NCI-H146 (cell line): ENCODE measurements at regions not wholly inside any gene's neighbourhood (a gene's known extent, or its start where the extent isn't known, plus 50 kb on each side); places are given as distances from the start of the nearest gene placed in this dataset.

ENCODE experiments used
- DNase-seq: peaks from one replicate; lab custom pipeline; 2025; lab: John Stamatoyannopoulos, UW

GRCh38 chr4:179437962-179438361, 1995.7 kb upstream of the AGA start:
- no peak for DNase-seq

- DNase-seq, result no peak
Observed at GRCh38 chr4:179441596-179441995, 1999.4 kb upstream of the AGA start.

GRCh38 chr4:179447308-179447707, 2005.1 kb upstream of the AGA start:
- DNase-seq, result no peak

GRCh38 chr4:179465131-179465797, 2023.0 kb upstream of the AGA start:
- DNase-seq, result no peak

GRCh38 chr4:179467878-179468277, 2025.6 kb upstream of the AGA start:
- DNase-seq, result no peak

- DNase-seq, result no peak
Observed at GRCh38 chr4:179472164-179472563, 2029.9 kb upstream of the AGA start.

- no peak for DNase-seq
Observed at GRCh38 chr4:179478608-179479007, 2036.4 kb upstream of the AGA start.

GRCh38 chr4:179485781-179486180, 2043.5 kb upstream of the AGA start:
- no peak for DNase-seq

GRCh38 chr4:179486570-179487335, 2044.5 kb upstream of the AGA start:
- no peak for DNase-seq

GRCh38 chr4:179492260-179493080, 2050.2 kb upstream of the AGA start:
- no peak for DNase-seq

GRCh38 chr4:179503976-179504375, 2061.7 kb upstream of the AGA start:
- DNase-seq, result no peak

GRCh38 chr4:179509489-179509888, 2067.3 kb upstream of the AGA start:
- no peak for DNase-seq

GRCh38 chr4:179521952-179522351, 2079.7 kb upstream of the AGA start:
- no peak for DNase-seq

GRCh38 chr4:179530958-179531357, 2088.7 kb upstream of the AGA start:
- DNase-seq, result no peak

- no peak for DNase-seq
Observed at GRCh38 chr4:179536694-179537093, 2094.5 kb upstream of the AGA start.

- DNase-seq, result no peak
Observed at GRCh38 chr4:179539641-179540040, 2097.4 kb upstream of the AGA start.

GRCh38 chr4:179543771-179544170, 2101.5 kb upstream of the AGA start:
- DNase-seq, result no peak

GRCh38 chr4:179544496-179544895, 2102.3 kb upstream of the AGA start:
- DNase-seq, result no peak

GRCh38 chr4:179552131-179552530, 2109.9 kb upstream of the AGA start:
- DNase-seq, result no peak

GRCh38 chr4:179563741-179564140, 2121.5 kb upstream of the AGA start:
- no peak for DNase-seq

GRCh38 chr4:179569549-179569948, 2127.3 kb upstream of the AGA start:
- DNase-seq, result no peak

- no peak for DNase-seq
Observed at GRCh38 chr4:179582164-179582905, 2140.1 kb upstream of the AGA start.
